ENCODE measurements at regions not wholly inside any gene's neighbourhood (a gene's known extent, or its start where the extent isn't known, plus 50 kb on each side); places are given as distances from the start of the nearest gene placed in this dataset.

DNA sequence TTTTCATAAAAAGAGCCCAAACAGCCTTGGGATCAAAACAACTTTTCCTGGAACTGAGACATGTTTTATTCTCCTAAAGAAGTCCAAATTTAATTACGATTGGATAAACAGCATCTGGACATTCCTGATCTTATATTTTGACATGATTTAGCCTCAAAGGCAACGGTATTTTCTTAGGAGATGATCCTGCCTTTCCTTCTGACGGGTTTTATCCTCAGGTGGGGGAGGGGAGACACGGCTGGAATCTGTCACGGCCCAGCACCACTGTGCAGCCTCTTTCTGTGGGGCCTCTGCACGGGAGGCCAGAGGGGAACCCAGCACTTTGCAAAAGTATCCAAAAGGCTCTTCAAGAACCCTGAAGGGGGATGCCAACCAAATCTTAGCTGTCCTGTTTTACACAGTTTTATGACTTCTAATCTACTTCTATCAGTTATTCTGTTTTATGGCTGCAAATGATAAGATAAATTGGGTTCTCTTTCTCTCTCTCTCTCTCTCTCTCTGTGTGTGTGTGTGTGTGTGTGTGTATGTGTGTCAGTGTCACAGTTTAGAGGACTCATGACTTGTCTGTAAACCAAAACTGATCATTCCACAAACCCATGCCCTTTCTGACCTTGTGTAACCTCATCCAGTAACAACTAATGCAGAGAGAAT lies 321.1 kb upstream of the NPVF start:
- FAIRE-seq (no peak), DNase-seq (ENCODE audit: insufficient read length, low spot score) (no peak)
- no peak for TF ChIP-seq POLR2A (IDR thresholded peaks at IDR 0.05; ENCODE audit: low read depth, low read length)

DNA sequence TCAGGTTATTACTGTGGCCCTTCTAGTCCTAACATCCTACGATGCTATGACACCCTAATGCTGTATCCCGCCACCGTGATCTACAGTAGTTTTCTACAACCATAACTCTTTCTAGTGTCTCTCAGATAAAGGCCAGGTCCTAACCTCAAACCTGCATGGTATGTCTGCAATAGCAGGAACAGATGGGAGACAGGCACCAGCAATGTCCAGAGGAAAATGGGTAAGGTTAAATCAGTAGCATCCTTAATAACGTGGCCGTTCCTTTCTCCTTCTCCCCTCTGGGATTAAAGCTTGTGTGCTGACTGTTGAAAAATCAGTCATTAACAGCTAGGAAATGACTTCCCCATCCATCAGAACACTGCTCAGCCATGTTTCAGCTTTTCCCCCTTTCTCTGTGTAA lies 321.9 kb upstream of the NPVF start:
- FAIRE-seq (no peak), DNase-seq (ENCODE audit: insufficient read length, low spot score) (no peak)
- TF ChIP-seq POLR2A (IDR thresholded peaks at IDR 0.05; ENCODE audit: low read depth, low read length), result no peak

DNA sequence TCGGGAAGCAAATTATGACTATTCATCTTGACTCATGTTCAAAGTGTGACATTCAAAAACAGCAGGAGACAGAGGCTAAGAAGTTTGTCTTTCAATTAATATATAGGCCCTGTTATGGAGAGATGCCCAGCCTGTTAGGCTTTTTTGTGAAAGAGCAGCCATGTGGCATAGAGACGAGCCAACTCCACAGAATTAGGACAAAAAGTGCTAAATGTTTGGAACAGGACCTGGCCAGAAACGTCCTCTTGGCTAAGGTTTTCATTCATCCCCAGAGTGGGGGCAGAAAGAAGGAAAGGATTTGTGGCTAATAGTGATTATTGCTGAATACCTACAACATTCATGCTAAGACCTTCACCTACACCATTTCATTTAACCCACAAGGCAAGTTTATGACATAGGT lies 324.7 kb upstream of the NPVF start:
- DNase-seq (ENCODE audit: insufficient read length, low spot score), result no peak
- FAIRE-seq, result no peak
- no peak for TF ChIP-seq POLR2A (IDR thresholded peaks at IDR 0.05; ENCODE audit: low read depth, low read length)

DNA sequence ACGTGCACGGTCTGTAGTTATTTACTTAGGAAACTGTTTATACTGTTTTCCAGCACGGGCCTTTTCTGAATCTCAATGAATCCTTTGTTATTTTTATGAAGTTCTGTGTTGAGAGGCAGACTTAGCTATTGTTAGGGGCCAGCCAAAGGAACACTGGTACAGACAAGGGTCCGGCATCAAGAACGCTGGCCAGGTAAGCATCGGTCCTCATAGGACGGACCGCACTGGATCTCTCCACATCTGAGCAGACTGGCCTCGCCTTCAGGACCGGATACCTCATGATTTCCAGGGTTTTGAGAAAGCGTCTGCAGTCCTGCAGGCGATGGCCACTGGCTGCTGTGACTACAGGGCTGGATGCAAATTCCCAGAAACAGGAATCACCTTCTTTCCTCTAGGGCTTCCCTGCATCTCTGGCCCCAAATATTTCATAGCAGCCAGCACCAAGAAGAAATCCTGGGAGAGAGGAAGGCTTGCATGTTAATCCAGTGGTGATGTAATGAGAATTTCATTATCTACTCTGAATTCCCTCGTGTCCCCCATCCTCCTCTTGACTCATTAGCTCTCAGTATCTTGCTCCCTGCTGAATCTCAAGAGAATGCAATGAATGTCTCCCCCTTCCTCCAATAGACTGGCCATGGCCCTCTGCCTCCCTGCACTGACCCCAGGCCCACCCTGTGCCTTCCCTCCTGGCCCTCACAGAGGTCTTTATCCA lies 325.4 kb upstream of the NPVF start:
- no peak for TF ChIP-seq POLR2A (IDR thresholded peaks at IDR 0.05; ENCODE audit: low read depth, low read length)
- DNase-seq (ENCODE audit: insufficient read length, low spot score) (no peak), FAIRE-seq (no peak)

DNA sequence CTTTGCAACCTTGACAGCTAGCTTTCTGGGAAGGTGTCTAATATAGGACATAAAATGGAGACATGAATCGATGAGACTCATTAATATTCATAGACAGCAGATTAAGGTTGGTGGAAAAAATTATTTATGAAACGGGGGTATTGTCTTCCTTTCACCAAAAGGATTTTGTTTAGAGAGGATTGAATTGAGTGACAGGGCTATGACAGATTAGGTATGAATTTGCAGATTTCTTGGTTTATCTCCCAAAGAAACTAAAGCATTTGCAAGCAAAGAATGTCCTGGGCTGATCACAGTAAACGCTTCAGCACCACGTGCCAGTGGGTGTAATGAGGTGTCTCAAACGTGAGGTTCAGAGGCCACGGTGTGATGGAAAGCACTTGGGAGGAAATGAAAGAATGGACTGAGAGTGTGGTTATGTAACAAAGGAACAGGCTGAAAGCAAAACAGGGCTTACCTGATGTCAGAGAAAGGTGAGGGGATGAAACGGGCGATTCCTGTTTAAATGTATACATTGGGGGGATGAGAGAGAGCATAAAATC lies 329.2 kb upstream of the NPVF start:
- no peak for DNase-seq (ENCODE audit: insufficient read length, low spot score)
- no peak for TF ChIP-seq POLR2A (IDR thresholded peaks at IDR 0.05; ENCODE audit: low read depth, low read length)
- FAIRE-seq, result no peak

DNA sequence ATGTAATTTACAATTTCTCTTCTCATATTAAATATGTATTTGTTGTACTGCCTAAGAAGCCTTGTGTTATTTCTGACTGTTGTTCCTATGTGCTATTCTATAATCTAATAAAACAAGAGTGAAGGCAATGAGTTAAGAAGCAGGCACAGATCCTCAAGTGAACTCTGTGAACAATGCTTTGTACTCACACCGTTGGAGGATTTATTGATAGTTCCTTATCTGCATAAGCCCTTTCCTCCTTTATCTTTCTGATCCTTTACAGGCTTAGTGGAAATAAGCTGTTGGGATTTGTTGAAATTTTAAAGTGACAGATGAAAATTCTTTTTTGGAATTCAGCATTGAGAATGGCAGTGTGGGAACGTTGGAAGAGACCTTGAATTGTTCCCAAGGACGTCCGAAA lies 329.6 kb upstream of the NPVF start:
- FAIRE-seq, result no peak
- no peak for TF ChIP-seq POLR2A (IDR thresholded peaks at IDR 0.05; ENCODE audit: low read depth, low read length)
- no peak for DNase-seq (ENCODE audit: insufficient read length, low spot score)

DNA sequence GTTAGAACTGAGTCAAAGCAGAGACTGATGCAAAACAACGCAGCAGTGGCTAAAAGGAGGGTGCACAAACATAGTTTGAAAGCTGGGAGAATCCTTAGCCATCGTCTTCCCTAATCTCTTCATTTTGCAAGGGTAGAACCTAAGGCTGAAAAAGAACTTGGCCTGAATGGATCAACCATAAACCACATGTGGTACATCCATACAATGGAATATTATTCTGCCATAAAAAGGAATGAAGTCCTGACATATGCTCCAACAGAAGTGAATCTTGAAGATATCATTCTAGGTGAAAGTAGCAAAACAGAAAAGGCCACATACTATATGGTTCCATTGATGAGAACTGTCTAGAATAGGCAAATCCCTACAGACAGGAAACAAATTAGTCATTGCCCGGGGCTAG lies 330.3 kb upstream of the NPVF start:
- TF ChIP-seq POLR2A (IDR thresholded peaks at IDR 0.05; ENCODE audit: low read depth, low read length), result no peak
- DNase-seq (ENCODE audit: insufficient read length, low spot score) (no peak), FAIRE-seq (no peak)

DNA sequence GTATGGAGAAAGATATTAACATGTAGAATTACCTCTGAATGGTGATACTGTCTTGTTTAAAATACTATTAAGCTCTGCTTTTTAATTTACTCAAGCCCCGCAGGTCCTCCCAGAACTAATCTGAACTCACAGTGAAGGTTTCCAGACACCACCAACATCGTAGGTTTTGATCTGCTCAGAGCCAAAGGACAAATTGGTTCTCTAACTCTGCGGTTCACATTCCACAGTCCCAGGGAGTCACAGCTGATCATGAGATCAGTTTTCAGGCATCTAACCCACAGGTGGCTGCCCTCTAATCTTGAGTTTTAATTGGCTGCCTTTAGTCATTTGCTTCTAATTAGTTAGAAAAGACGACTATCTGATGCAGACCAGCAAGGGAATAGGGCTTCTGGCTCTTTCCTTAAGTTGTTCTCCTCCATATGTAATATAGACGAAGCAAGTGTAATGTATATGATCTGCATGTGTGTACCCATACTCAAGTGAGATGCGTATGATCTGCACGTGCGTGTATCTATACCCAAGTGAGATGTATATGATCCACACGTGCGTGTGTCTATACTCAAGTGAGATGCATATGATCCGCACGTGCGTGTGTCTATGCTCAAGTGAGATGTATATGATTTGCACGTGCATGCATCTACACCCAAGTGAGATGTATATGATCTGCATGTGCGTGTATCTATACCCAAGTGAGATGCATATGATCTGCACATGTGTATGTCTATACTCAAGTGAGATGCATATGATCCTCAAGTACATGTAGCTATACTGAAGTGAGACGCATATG lies 331.5 kb upstream of the NPVF start:
- no peak for TF ChIP-seq POLR2A (IDR thresholded peaks at IDR 0.05; ENCODE audit: low read depth, low read length)
- FAIRE-seq, result no peak
- no peak for DNase-seq (ENCODE audit: insufficient read length, low spot score)

DNA sequence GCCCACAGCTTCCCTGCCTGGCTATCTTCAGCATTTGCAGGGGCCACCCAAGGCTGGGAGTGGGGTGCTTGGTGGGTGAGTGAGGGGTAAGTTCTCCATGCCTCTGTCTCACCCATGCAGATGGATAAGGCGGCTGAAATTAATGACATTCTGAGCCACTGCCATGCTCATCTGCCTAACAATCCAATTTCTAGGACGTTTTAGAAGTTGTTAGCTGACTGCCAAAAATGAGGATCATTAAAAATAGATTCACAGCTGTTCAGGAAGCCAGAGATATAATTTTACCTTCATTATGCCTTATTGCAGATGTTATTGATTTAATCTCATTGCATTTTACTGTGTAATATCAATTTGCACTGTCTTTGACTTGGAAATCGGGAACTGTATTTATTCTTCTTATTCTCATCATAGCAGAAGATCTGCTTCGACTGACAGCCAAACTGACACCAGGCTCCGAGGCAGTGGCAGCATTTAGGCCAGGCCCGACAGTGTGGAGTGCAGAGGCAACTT lies 334.4 kb upstream of the NPVF start:
- FAIRE-seq, result no peak

DNA sequence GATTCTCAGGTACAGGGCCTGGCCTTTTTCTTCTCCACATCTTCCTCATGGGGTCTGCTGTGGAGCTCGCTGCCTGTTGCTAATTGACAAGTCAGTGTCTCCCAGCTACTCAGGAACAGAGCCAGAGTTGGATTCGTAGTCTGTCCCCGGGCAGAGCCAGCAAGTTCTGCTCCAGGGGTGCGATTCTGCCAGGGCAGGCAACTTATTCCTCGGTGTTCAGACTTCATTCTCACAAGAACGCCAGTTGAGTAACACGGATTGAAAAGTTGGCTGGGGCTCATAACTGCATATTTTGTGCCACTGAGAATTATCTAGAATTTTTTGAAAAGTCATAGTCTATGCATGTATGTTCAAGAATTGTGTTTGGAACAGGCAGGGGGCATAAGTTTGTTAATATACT lies 336.7 kb upstream of the NPVF start:
- no peak for TF ChIP-seq POLR2A (IDR thresholded peaks at IDR 0.05; ENCODE audit: low read depth, low read length)
- no peak for FAIRE-seq
- DNase-seq (ENCODE audit: insufficient read length, low spot score), result no peak

More for the DNA sequence above, 334.4 kb upstream of the NPVF start:
- no peak for DNase-seq (ENCODE audit: insufficient read length, low spot score)
- no peak for TF ChIP-seq POLR2A (IDR thresholded peaks at IDR 0.05; ENCODE audit: low read depth, low read length)

DNA sequence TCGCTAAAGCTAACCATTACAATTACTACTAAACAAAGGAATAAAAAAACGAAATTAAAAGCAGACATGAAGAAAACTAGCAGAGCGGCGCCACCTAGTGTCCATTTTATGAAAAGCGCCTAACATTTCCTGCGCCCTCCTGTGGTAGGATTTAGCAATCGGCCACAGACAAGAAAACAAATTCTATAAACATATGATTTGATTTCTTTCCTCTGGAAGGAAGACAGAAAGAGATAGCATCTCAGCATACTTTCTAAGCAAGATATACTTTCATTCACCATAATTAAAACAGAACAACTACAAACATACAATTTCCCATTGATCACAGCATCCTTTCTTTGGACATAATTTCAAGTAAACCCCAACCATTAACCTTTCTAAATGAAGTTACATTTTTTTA lies 337.7 kb upstream of the NPVF start:
- DNase-seq (ENCODE audit: insufficient read length, low spot score) (peak; percentile 33), FAIRE-seq (peak; percentile 38)
- TF ChIP-seq POLR2A (IDR thresholded peaks at IDR 0.05; ENCODE audit: low read depth, low read length), result no peak

DNA sequence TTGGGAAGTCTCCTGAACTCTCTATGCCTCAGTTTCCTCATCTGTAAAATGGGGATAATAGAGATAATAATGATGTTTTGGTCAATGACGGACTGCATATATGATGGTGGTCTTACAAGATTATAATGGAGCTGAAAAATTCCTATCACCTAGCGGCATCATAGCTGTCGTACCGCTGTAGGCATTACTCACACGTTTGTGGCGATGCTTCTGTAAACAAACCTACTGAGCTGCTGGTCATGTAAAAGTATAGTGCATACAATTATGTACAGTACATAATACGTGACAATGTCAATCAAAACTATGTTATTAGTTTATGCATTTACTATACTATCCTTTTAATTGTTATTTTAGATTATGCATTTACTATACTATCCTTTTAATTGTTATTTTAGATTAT lies 339.1 kb upstream of the NPVF start:
- no peak for DNase-seq (ENCODE audit: insufficient read length, low spot score)
- FAIRE-seq, result no peak
- no peak for TF ChIP-seq POLR2A (IDR thresholded peaks at IDR 0.05; ENCODE audit: low read depth, low read length)

DNA sequence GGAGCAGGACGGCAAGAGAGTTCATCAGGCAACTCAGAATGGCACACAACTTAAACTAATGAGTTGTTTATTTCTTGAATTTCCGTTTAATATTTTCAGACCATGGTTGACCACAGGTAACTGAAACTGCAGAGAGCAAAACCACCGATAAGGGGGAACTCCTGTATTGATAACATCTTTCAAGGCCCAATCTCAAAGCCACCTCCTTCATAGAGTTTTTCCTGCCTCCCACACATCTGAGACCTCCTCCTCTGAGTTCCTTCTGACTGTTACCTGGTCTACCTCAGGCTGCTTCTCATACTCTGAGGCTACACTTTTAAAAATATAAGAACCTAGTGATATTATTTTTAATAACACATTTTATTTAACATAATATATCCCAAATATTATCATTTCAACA lies 341.5 kb upstream of the NPVF start:
- no peak for DNase-seq (ENCODE audit: insufficient read length, low spot score)
- TF ChIP-seq POLR2A (IDR thresholded peaks at IDR 0.05; ENCODE audit: low read depth, low read length), result no peak
- no peak for FAIRE-seq

DNA sequence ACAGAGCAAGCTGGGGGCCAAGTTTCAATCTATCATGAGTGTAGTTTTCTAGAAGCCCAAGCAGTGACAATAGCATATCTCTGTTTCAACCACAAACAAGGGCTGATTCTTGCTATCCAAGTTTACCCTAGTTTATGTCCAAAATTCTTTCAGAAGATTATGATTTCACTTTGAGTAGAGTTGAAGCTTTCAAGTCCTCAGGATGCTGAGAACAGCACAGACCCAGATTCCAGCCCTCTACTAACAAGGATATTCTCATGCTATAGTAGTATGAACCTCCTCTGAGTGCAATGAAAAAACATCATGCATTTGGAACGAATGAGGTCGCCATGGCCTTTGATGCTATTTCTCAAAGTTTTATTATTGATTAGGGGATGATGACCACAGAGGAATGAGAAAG lies 344.1 kb upstream of the NPVF start:
- FAIRE-seq (no peak), DNase-seq (ENCODE audit: insufficient read length, low spot score) (no peak)
- TF ChIP-seq POLR2A (IDR thresholded peaks at IDR 0.05; ENCODE audit: low read depth, low read length), result no peak

All from H54 (cell line).